GM21717 (cell line): ENCODE measurements at regions not wholly inside any gene's neighbourhood (a gene's known extent, or its start where the extent isn't known, plus 50 kb on each side); places are given as distances from the start of the nearest gene placed in this dataset.
"Not testable (repeated sequence)": the region's sequence is repeated elsewhere in the genome, so short reads cannot be mapped to it uniquely, and the experiment has no call there.

Experiments used
- ATAC-seq: cut with Tn5 transposase; IDR thresholded peaks from one replicate; pipeline ENCODE4 v1.9.1; 2021; ENCODE audit warnings: mild to moderate bottlenecking, moderate library complexity; ENCODE audit not compliant: unreplicated experiment

DNA sequence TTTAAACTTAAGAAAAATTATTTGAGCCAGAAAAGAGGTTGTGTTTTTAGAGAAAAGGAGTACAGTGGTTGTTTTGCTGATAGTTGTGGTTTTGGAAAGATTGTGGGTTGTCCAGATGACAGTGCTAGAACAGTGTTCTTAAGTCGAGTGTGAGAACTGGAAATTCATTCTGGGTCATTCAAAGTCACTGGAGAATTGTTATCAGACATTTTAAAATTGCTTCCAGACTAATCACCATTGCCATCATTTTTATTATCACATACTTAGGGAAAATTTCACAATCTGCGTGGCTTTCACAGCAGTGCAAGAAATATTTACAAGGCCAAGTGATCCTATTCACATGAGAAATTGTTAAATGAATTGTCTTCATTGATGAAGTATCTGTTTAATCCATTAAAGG is 242.2 kb upstream of the DDI1 start:
- no peak for ATAC-seq

DNA sequence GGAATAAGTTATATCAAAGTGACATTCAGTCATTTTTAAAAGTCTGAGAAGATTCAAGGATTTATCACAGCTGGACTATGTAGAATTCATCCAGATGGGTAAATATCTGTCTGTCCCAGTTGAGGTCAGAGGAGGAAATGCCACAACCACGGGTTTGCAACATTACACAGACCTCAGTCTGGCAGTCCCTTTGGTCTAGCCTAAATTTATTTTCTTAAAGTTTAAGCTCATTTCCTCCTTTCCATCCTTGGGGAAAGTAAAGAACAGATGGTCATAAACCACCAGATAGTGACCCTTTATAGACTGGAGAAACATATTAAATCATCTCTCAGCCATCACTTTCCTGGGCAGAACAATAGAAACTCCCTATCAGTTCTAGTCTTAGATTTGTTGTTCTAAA is 238.4 kb upstream of the DDI1 start:
- ATAC-seq: no peak

DNA sequence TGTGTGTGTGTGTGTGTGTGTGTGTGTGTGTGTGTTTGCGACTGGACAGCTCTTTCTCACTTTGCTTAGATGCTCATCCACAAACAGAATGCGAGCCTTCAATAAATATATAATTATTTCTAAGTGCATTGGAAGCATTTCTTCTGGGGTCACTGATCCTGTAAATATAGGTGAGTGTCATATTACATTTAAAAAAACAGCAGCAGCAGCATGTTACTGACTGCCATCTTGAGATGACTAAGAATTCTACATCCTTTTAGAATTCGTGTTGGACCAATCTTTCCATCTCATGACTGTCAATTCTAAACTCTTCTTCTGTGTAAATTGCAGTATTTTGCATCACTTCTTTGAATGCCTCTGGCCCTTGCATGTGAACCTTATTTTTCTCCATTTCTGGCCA is 238.0 kb upstream of the DDI1 start:
- ATAC-seq: no peak

DNA sequence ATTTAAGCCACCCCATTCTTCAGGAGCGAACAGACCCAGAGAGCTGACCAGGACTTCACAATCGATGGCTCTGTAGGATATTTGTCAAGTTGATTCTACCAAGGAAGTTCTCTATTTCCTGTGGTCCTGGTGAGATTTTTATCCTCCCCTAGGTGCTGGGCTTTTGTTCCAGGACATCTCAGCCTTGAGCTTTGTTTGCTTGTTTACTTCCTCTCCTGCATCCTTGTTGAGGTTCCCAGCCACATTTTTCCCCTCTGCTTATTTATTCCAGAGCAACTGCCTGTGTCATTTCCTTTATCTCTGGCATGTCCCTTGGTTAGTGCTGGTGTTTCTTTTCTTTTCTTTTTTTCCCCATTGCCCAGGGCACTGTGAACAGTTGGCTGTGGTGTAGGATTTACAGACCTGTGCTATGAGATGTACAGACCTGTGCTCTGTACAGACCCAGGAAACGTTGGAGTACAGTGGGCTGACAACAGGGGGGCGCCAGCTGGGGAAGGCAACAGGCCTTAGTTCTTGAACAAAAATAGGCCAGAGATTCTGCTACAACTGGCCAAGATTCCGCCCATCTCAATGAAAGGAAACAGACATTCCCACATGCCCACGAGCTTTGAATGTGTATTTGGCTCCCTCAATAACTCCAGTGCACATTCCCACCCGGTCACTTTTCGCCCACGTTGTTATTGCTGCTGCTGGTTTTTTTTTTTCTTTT is 235.9 kb upstream of the DDI1 start:
- no peak for ATAC-seq

DNA sequence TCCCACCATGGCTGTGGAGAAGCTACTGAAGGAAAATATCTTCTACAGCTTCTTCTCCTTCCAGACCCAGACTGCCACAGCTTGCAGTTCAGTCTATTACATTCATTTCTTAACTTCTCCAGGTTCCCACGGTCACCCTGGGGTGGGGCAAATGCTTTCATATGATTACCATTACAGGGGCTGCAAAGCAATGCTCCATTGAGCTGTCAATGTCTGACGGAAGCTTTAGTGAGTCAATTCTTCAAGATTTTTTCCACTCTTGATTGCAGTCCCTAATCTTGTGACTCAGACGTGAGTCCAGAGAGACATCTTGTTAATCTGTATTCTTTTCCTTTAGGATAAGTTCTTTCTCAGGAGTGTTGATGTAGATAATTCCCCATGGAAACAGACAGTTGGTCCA is 233.4 kb upstream of the DDI1 start:
- no peak for ATAC-seq

DNA sequence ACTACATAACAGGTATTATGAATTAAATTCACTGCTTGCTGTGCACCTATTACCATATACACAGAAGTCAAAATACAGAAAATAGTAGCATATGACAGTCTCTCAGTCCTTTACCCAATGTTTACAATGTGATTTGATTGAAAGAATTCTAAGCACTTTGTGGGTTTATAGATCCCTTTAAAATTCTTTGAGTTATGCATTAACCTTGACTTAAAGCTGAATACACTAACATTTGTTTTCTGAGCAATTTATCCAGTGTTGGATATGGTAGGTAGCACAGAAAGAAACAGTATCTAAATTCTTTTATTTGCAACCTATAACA is 230.8 kb upstream of the DDI1 start:
- ATAC-seq: no peak

DNA sequence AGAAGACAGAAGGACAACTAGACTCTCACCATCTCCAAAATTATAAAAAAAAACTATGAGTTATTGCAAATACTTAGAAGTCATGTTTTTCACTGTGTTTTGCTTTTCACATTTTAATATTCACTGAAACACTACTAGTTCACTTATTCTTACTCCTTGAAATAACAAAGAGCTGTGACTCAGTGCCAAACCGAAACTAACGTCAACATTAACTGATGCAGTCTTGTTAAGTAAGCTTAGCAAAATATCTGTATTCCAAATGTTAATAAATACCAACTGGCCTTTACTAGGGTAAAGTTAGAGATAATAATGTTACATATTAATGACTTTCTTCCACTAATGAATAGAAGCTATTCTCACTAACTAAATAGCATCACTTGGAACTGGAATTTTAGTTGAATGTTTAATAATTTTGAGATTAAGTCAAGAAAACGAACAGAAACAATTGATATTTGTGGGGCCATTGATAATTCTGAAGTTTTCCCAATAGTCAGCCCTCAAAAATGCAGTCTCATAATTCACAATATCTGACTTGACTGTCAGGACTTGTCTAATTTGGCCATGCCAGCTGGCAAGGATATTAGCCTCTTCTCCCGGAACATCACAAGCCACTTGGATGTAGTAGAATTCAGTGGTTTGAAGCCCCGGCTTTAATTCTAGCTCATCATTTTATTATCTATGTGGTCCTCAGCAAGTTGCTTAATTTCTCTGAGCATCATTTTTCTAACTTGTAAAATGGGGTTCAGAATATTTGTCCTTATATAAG is 230.1 kb upstream of the DDI1 start:
- ATAC-seq: no peak

DNA sequence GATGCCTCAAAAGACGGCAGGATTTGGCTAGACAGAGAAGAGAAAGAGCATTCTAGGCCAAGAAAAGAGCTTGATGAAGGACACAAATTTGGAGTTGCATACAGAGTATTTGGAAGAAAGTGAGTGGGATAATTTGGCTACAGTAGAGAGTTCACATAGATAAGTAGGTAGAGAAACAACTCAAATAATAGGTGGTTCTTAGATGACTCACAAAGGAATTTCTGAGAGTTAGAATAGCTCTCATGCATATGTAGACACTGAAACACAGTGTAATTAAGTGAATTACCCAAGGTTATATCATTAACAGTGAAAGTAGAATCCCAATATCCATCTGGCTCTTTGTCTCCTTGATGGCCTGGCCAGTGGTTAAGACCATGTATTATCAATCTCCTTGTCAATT is 228.6 kb upstream of the DDI1 start:
- no peak for ATAC-seq

DNA sequence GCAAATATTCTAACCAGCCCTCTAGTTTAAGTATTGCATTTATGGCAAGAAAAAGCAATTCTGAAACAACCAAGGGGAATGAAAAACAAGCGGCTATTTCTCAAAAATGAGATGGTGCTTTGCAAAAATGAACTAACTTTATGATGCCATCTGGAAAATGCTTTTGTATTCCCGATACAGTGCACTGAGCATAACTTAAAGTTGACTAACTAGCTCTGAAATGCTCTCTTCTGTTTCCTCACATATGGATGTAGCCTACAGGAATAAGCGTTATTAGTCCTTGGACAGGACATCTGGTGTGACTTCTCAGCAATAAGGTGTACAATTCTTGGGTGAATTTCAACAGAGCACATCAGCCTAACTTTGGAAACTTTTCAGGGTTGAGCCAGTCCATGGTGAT is 228.2 kb upstream of the DDI1 start:
- no peak for ATAC-seq

DNA sequence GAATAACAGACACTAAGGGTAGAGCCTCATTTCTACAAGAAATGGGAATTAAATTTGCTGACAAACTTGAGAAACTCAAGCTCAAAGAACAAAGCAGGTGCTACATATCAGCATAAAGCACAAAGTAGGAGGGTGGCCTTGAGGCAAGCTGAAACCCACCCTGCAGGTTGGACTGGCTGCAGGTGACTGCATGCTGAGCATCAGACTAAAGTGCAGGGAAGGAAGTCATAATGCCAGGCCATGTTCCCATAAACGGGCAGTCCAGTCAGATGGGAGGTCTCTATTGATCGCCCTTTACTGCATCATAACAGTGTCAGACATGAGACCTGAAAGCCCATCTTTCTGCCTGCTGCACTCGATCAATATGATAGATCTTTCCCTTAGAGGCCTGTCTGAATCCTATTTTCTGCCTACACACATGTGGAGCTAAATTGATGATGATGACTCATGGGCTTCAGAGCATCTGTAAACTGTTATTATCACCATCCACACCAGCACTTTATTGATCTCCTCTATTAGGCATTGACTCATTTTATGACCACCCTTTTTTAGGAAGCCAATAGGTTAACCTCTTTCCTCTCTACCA is 224.5 kb upstream of the DDI1 start:
- ATAC-seq: no peak

DNA sequence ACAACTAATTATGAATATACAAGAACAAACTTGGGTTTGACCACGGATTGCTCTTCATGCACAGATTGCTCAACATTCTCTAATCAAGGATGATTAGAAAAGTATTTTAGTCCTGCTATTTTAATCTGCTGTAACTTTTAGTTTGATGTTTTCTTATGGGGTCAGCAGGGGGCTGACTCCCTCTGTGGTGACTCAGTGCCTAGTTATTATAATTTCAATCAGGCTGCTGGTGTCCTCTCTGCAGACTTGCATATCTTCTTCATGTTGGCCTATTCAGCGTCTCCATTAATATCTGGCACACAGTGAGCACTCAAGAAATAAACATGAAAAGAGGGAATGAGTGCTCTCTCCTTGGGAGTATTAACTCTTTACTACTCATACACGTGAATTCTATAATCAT is 223.8 kb upstream of the DDI1 start:
- ATAC-seq: no peak

DNA sequence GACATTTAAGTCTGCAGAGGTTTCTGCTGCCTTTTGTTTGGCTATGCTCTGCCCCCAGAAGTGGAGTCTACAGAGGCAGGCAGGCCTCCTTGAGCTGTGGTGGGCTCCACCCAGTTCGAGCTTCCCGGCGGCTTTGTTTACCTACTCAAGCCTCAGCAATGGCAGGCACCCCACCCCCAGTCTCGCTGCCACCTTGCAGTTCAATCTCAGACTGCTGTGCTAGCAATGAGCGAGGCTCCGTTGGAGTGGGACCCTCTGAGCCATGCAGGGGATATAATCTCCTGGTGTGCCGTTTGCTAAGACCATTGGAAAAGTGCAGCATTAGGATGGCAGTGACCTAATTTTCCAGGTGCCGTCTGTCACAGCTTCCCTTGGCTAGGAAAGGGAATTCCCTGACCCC is 216.1 kb upstream of the DDI1 start:
- ATAC-seq: not testable (repeated sequence)

DNA sequence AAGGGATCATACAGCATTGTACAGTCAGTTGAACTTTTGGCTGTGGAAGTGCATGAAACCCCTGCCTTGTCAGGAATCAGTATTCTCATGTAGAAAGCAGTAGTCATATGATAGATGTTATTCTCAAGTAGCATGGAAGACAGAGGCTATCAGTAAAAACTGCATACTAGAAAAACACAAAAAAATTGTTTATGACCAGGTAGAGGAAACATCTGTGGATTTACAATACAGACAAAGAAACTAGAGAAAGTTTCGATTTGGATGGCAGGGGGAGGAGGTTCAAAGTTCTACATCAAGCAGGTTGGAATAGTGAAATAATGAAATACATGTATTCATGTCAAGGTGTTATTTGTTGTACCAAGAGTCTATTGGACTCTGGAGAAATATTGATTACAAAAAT is 212.3 kb upstream of the DDI1 start:
- ATAC-seq: no peak

DNA sequence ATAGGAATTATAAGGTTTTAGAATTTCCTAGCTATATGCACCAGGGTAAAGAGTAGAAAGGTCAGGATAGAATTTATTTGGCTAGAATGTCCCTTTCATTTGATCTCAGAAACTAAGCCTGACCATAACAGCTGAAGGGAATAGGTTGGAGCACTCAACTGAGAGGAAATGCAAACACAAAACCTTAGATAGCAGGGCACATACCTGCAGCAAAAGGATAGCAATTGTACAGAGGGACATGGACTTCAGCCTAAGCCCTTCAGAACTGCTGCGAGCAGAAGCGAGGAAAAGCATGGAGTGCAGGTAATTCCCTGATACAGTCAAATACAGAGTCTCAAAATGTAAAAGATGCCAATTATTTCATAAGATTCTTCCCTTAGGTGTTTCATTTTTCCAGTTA is 211.0 kb upstream of the DDI1 start:
- no peak for ATAC-seq

DNA sequence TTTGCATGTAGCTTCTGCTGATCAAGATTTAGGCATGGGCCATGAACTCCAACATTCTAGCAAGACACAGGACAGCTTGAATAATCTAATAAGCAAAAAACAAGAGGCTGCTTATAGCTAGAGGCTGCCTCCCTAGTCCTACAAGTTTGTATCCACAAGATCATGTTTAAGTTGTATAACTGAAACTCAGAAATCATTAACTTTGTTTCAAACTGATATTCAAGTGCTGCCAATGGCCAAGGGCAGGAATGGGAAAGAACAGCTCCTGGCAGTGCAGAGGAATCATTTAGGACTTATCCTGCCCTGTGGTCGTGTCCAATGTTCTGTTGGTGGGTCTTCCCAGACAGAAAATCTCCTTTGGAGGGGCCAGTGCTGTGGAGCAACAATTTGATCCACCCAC is 209.6 kb upstream of the DDI1 start:
- ATAC-seq: no peak

DNA sequence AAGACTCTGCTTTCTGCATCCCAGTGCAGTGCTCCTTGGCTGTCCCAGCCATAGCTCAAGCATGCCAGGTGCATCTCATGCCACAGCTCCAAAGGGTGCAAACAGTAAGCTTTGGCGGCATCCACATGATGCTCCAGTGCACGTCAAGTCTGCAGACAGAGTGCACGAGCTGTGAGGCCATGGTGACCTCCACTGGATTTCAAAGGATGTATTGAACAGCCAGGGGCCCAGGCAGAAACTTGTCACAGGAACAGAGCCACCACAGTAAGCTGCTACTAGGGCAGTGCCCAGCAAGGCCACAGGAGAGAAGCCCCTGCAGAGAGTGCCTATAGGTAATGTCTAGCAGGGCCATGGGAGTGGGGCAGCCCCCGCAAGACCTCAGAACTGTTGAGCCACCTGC is 206.8 kb upstream of the DDI1 start:
- ATAC-seq: no peak

DNA sequence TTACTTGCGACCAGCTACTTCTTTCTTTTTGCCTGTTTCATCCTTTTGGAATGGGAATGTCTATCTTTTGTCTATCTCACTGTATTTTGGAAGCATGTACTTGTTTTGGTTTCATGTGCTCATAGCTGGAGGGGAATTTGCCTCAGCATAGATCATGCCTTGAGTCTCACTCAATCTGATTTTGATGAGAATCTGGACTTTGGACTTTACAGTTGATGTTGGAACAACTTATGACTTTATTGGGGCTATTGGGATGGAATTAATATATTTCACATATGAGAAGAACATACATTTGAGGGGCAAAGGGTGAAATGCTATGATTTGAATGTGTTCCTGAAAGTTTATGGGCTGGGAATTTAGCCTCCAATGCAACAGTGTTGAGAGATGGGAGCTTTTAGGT is 206.2 kb upstream of the DDI1 start:
- no peak for ATAC-seq

DNA sequence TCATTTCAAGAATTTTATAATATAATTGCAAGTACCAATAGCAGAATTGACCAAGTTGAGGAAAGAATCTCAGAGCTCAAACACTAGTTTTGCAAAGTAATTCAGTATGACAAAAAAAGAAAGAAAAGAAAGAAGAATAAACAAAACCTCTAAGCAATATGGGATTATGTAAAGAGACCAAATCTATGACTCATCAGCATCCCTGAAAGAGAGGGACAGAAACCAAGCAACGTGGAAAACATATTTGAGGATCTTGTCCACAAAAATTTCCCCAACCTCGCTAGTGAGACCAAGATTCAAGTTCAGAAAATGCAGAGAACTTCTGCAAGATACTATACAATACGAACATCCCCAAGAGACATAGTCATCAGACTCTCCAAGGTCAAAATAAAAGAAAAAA is 203.7 kb upstream of the DDI1 start:
- no peak for ATAC-seq

DNA sequence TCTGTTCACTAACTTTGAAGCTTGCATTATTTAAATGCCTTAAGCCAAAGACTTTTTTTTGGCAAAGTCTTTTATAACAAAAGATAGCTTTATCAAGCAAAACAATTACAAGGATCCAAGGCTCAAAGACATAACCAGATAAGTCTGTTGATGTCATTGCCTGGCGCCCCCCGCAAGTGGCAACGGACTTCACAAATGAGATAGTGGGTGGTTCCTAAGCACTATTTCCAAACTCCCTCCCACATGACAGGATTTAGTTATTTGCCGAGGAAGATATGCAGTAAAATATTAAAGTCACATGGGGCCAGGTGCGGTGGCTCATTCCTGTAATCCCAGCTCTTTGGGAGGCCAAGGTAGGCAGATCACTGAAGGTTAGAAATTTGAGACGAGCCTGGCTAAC is 194.2 kb upstream of the DDI1 start:
- ATAC-seq: no peak

DNA sequence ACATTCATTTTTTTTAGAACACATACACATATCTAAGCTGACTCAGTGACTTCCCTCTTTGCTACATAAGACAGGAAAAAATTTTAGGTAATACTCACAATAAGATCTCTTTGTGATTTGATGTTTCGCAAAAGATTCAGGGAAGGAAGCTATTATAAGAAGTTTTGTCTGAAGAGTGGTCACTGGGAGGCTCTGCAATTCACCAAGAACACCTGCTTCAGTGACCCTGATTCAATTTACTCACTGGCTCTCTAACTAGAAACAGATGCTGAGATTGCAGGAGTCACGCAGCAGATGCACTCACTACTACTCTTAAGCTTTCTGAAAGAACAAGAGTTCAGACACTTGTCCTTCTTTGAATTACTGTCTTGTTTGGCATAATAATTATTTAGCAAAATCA is 193.6 kb upstream of the DDI1 start:
- no peak for ATAC-seq

DNA sequence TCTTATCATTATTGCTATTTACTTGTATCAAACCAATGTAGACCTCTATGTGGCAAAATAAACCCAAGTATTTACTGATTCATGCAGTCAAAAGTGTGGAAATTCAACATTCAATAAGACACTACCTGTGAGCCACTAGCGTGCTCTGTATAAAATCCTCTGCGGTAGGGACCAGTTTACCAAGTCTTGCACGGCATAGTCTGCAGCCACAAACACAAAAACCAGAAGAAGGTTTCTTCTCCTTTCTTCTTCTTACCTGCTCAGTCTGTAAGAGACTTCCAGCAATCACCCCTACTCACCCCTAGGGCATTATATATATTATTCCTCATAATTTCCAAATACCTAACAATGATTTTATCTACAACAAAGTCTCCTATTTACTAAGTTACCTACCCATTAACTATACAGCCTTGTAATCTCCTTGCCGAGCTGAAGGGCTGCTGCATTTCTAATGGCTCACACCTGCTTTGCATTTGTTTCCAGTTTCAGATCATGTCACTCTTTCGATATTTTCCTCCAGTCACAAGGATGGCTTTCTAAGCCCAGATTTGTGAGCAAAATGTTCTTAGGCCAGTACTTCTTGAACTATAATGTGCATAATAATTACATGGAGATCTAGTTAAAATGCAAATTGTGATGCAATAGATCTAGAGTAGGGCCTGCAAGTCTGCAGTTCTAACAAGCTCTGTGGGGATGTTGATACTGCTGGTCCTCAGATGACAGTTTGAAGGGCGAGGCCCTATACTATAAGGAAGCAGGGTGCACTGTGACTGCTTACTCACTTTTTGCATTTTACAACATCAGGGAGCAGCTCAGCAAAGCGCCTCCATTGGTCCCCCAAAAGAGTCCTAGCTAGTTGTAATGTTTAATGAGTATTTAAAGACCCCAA is 191.9 kb upstream of the DDI1 start:
- peak; percentile 99 for ATAC-seq

DNA sequence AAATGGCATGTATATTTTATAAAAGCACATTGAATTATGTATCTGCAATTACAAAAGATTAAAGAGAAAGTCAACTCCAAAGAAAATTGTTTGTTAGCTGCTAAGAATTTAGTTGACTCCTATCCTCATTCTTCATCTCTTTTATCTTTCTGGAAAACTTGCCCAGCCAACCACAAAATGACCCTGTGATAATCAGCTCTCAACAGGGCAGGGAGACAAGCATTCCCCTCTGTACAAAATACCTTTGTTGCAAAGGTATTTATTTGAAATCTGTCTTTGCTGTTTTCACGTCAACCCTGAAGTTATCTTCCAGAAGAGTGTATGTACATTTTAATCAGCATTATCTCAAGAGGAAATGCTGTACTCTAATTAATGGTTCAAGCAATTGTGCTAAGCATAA is 191.1 kb upstream of the DDI1 start:
- no peak for ATAC-seq
